ENCODE measurements at regions not wholly inside any gene's neighbourhood (a gene's known extent, or its start where the extent isn't known, plus 50 kb on each side); places are given as distances from the start of the nearest gene placed in this dataset.
A peak's percentile ranks its signal among the peaks of the same experiment; 100 is the strongest.

- peaks cover 20% of the 10 kb centered on the region for H3K4me1 ChIP-seq (ENCODE audit: insufficient read depth)
- no peaks in the 10 kb centered on the region for H3K9me2 ChIP-seq (ENCODE audit: insufficient read depth)
- H3K4me3 ChIP-seq: no peak overlapping the region
- H3K27ac ChIP-seq: no peak overlapping the region
- 0 out of 2 replicates have a peak, but pooled peaks cover 5% of the 10 kb centered on the region for H3F3A ChIP-seq (ENCODE audit: insufficient read depth)
- H2AFZ ChIP-seq: no peak overlapping the region
- no peaks in the 10 kb centered on the region for H4K20me1 ChIP-seq (ENCODE audit: insufficient read depth)
- no peak overlapping the region for H3K9ac ChIP-seq
- in situ Hi-C loops (cut with MboI): no loop called here
- no peaks in the 10 kb centered on the region for H3K79me2 ChIP-seq (ENCODE audit: insufficient read depth)
- no peaks in the 10 kb centered on the region for H3K27me3 ChIP-seq (replicated peaks; ENCODE audit: insufficient read depth)
- WGBS, 2 experiments (ENCODE audit: low coverage in 1 of 2, low lambda C conversion rate in 2 of 2, missing lambda C conversion rate in 2 of 2): 85% methylated on average over 5 of the region's 5 CpGs
- H3K9me3 ChIP-seq (ENCODE audit: low read depth): no peaks in the 10 kb centered on the region
- TF ChIP-seq EZH2 (IDR thresholded peaks at IDR 0.05; ENCODE audit: insufficient read depth, poor library complexity, severe bottlenecking) (no peak), EZH2phosphoT487 (IDR thresholded peaks at IDR 0.05; ENCODE audit: insufficient read depth, low read depth) (no peak)
- H3K4me2 ChIP-seq (ENCODE audit: unreplicated experiment): no peak overlapping the region
- no peaks in the 10 kb centered on the region for H3K36me3 ChIP-seq (ENCODE audit: low read depth)
- DNase-seq: no peak
Measured at GRCh38 chr4:54566608-54567007, 91.1 kb upstream of the KIT start.

- Histone ChIP-seq H4K20me1 (ENCODE audit: insufficient read depth) (no peaks in the 10 kb centered on the region), H3K27me3 (replicated peaks; ENCODE audit: insufficient read depth) (no peaks in the 10 kb centered on the region), H3F3A (ENCODE audit: insufficient read depth) (0 out of 2 replicates have a peak, but pooled peaks cover 5% of the 10 kb centered on the region), H3K36me3 (ENCODE audit: low read depth) (no peaks in the 10 kb centered on the region), H3K4me3 (no peak overlapping the region), H3K79me2 (ENCODE audit: insufficient read depth) (no peaks in the 10 kb centered on the region), H3K9me2 (ENCODE audit: insufficient read depth) (no peaks in the 10 kb centered on the region), H2AFZ (no peak overlapping the region), H3K27ac (no peak overlapping the region), H3K9ac (no peak overlapping the region), H3K9me3 (ENCODE audit: low read depth) (no peaks in the 10 kb centered on the region), H3K4me1 (ENCODE audit: insufficient read depth) (peaks cover 20% of the 10 kb centered on the region), H3K4me2 (ENCODE audit: unreplicated experiment) (no peak overlapping the region)
- no peak for TF ChIP-seq EZH2 (IDR thresholded peaks at IDR 0.05; ENCODE audit: insufficient read depth, poor library complexity, severe bottlenecking)
- no peak for TF ChIP-seq EZH2phosphoT487 (IDR thresholded peaks at IDR 0.05; ENCODE audit: insufficient read depth, low read depth)
- no peak for DNase-seq
- 77 to 79% methylated on average over 2 of the region's 2 CpGs for WGBS, 2 experiments (ENCODE audit: low coverage in 1 of 2, low lambda C conversion rate in 2 of 2, missing lambda C conversion rate in 2 of 2)
- in situ Hi-C loops (cut with MboI): no loop called here
Measured at GRCh38 chr4:54567327-54567726, 90.4 kb upstream of the KIT start.

- H3K9me3 ChIP-seq (ENCODE audit: low read depth): no peaks in the 10 kb centered on the region
Measured at GRCh38 chr4:54568184-54568583, 89.6 kb upstream of the KIT start.

GRCh38 chr4:54570822-54571221 lies 86.9 kb upstream of the KIT start:
- H3K27ac ChIP-seq: no peak overlapping the region
- DNase-seq: no peak
- H3K4me1 ChIP-seq (ENCODE audit: insufficient read depth): peaks cover 20% of the 10 kb centered on the region
- in situ Hi-C loops (cut with MboI): no loop called here
- H3K9me3 ChIP-seq (ENCODE audit: low read depth): no peaks in the 10 kb centered on the region
- no peaks in the 10 kb centered on the region for H3K27me3 ChIP-seq (replicated peaks; ENCODE audit: insufficient read depth)
- 83 to 94% methylated on average over 2 of the region's 2 CpGs for WGBS, 2 experiments (ENCODE audit: low coverage in 1 of 2, low lambda C conversion rate in 2 of 2, missing lambda C conversion rate in 2 of 2)
- no peaks in the 10 kb centered on the region for H3K79me2 ChIP-seq (ENCODE audit: insufficient read depth)
- no peaks in the 10 kb centered on the region for H3K36me3 ChIP-seq (ENCODE audit: low read depth)
- no peak overlapping the region for H3K9ac ChIP-seq
- no peak overlapping the region for H3K4me3 ChIP-seq
- no peaks in the 10 kb centered on the region for H4K20me1 ChIP-seq (ENCODE audit: insufficient read depth)
- H3K4me2 ChIP-seq (ENCODE audit: unreplicated experiment): no peak overlapping the region
- H3K9me2 ChIP-seq (ENCODE audit: insufficient read depth): no peaks in the 10 kb centered on the region; the same call in 1 of the 2 replicates
- H3F3A ChIP-seq (ENCODE audit: insufficient read depth): 0 out of 2 replicates have a peak, but pooled peaks cover 5% of the 10 kb centered on the region
- TF ChIP-seq EZH2phosphoT487 (IDR thresholded peaks at IDR 0.05; ENCODE audit: insufficient read depth, low read depth) (no peak), EZH2 (IDR thresholded peaks at IDR 0.05; ENCODE audit: insufficient read depth, poor library complexity, severe bottlenecking) (no peak)
- no peak overlapping the region for H2AFZ ChIP-seq

More at GRCh38 chr4:54568184-54568583, 89.6 kb upstream of the KIT start:
- Histone ChIP-seq H2AFZ (no peak overlapping the region), H3K9me2 (ENCODE audit: insufficient read depth) (no peaks in the 10 kb centered on the region), H3K4me1 (ENCODE audit: insufficient read depth) (peaks cover 20% of the 10 kb centered on the region), H3K27ac (peak overlapping the region; percentile 57), H3K9ac (no peak overlapping the region), H3K36me3 (ENCODE audit: low read depth) (no peaks in the 10 kb centered on the region), H3K4me2 (ENCODE audit: unreplicated experiment) (peak overlapping the region; percentile 46), H3K79me2 (ENCODE audit: insufficient read depth) (no peaks in the 10 kb centered on the region), H3K27me3 (replicated peaks; ENCODE audit: insufficient read depth) (no peaks in the 10 kb centered on the region), H4K20me1 (ENCODE audit: insufficient read depth) (no peaks in the 10 kb centered on the region), H3K4me3 (peak overlapping the region; percentile 17; the same call in 1 of the 2 replicates), H3F3A (ENCODE audit: insufficient read depth) (0 out of 2 replicates have a peak, but pooled peaks cover 5% of the 10 kb centered on the region)
- in situ Hi-C loops (cut with MboI): no loop called here
- peak; percentile 84 for DNase-seq
- 7 to 9% methylated on average over 3 of the region's 3 CpGs for WGBS, 2 experiments (ENCODE audit: low coverage in 1 of 2, low lambda C conversion rate in 2 of 2, missing lambda C conversion rate in 2 of 2)
- TF ChIP-seq EZH2phosphoT487 (IDR thresholded peaks at IDR 0.05; ENCODE audit: insufficient read depth, low read depth) (no peak), EZH2 (IDR thresholded peaks at IDR 0.05; ENCODE audit: insufficient read depth, poor library complexity, severe bottlenecking) (no peak)
